Amniotic stem cell (primary cell): ENCODE measurements at regions not wholly inside any gene's neighbourhood (a gene's known extent, or its start where the extent isn't known, plus 50 kb on each side); places are given as distances from the start of the nearest gene placed in this dataset.

Source experiments
- DNase-seq: peaks from one replicate; lab custom pipeline; 2025; lab: John Stamatoyannopoulos, UW

DNA sequence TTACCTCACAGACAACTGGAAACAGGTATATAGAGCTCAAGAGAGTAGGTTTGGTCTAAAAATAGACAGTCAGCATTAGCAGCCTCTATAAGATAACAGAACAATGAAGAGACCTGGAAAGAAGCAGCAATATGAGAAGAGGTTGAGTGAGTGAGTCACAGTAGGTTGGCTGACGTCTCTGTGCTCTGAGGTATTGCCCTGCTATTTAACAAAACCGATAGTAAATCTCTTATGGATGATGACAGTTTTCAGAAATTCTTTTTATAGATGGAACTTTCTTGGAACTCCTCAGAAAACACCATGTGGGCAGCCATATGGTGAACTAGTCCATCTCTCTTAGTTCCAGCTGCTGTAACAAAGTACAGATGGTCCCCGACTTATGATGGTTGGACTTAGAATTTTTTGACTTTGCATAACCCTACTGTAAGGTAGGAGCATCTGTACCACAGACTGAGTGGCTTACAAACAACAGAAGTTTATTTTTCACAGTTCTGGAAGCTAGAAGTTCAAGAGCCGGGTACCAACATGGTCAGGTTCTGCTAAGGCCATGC is 123.5 kb downstream of the MBD2 start:
- no peak for DNase-seq

DNA sequence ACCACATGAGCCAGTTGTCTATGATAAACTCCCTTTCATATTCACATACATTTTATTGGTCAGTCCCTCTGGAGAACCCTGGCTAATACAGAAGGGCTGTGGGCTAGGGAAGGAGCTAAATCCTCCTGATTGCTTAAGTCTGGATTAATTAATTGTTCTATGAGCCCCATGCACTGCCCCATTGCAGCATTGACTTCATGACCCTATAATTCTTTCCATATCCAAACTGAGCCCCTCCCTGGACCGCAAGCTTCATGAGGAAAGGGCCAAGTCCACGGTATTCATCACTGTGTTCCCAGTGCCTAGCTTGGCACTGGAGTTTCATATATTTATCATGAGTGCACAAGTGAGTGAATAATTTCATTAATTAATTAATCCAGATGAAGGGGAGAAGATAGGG is 124.0 kb downstream of the MBD2 start:
- no peak for DNase-seq

DNA sequence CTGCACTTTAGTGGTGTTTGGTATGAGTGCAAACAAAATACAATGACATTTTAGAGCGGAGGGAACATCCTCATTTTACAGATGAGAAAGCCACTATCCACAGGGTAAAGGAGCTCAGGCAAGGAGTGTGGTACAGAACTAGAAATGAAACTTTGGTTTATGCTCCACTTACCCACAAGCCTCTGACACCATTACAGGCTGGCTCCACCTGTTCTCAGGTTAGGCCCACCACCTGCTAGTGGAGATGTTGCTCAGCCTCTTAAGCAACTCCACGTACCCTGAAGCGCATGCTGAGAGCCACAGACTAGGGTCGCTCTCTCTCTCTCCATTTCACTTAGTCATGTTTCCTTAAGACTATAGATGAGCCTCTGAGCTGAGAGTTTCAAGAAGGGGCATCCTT is 130.0 kb downstream of the MBD2 start:
- no peak for DNase-seq

DNA sequence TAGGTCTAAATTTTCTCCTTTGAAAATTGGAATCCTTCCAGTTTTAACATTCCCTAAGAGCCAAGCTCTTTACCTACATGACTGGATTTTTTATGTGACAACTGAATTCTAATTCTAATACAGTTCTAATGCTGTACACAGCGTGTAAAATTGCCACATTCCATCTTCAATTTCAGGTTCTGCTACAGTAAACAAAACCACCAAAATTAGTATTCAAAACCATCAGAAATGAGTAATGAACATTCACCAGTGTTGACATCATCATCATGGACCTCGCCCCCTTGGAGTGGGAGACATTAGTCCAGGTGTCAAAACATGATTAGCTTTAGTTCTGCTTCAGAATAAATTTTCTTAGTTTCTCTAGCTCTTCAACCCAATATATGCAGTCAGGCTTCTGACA is 133.6 kb downstream of the MBD2 start:
- DNase-seq: no peak

DNA sequence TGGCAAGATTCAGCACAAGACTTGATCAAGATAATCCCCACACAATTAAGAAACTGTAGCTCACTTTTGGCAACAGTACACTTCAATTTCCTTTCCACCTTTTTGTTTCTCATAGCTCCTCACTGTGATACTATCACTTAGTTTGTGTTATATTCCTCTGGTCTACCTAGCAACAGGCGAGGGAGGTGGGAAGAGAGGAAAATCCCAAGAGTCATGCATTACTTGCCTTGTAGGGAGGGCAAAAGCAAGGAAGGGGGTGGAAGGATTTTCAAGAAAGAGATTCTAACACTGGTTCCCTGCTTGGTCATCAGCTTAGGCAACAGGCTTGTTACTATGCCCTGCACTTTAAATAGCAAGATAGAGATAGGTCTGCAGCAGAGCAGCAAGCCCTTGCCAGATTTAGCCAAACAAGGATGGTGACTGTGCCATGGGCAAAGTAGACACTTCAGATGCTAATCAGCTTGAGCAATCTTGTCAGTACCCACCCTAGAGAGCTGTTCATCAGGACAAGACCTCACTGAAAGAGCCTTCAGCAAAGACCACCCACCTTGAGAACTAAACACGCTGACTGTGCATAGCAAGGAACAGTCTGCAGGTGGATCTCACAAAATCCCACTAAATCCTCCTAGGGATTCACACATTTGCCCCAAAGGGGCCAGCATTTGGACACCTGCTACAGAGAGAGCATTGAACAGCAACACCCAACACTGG is 134.6 kb downstream of the MBD2 start:
- DNase-seq: no peak

DNA sequence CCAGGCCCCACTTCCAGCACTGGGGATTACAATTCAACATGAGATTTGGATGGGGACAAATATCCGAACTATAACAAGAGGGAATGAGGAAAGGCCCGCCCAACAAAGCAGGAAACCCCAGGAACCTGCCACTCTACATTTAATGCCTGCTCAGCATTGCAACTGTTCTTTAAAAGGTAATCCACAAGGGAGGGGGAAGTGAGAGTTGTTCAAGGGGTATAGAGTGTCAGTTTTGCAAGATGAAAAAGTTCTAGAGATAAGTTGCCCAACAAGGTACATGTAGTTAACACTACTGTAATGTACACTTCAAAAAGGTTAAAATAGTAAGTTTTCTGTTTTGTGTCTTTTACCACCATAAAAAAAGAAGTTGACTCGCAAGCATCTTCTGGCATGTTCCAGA is 137.6 kb downstream of the MBD2 start:
- DNase-seq: no peak

DNA sequence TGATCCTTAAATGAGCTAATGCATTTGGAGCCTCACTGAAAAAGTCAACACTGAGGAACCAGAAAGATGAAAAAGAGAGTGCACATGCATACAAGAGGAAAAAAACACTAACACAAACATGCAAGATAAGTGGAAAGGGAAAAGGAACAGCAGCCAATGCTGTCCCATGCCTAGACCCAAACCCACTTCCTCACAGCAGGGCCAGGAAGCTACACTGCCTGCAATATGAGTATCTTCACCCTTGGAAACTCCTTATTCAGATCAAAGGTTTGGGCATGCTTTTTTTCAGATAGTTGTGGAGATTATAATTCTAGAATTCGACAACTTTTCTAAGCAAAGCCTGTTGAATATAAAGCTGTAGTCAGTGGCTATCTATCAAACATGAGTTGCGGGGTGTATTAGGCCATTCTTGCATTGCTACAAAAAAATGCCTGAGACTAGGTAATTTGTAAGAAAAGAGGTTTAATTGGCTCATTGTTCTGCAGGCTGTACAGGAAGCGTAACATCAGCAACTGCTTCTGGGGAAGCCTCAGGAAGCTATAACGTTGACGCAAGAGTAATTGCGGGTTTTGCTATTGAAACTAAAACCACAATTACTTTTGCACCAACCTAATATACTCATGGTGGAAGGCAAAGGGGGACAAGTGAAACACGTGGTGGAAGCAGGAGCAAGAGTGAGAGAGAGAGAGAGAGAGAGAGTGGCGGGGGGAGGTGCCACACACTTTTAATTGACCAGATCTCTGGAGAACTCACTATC is 138.2 kb downstream of the MBD2 start:
- no peak for DNase-seq

DNA sequence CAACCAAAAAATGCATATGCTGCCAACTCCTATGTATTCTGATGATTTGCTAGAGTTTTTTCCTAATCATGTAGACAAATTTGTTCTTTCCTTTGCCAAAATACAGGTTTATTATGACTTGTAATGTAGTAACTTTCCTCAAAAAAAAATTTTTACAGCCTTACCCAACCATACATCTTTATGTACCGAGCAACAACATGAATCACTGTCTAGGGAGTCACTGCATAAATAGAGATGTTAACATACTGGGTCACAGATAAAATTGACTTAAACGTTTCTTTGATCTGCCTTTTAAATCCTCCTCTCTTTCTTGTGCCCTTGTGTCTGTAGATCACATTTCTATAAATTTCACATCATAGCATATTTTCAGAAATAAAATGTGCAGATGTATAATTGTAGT is 143.6 kb downstream of the MBD2 start:
- no peak for DNase-seq

DNA sequence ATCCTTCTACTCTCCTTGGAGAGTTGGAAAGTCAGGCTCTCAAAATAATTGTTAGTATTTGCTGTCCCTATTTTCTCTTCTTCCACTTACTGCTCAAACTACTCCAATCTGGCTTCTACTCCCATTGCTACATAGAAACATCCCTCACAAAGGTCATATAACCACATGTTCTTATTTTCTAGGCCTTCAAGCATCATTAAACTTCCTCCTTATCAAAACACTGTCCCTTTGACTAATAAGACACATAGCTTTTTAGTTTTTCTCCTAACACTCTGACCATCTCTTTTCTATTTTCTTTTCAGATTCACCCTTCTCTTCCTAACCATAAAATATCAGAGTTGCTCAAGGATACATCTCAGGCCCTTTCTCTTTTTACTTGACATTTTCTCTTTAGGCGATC is 148.3 kb downstream of the MBD2 start:
- no peak for DNase-seq

DNA sequence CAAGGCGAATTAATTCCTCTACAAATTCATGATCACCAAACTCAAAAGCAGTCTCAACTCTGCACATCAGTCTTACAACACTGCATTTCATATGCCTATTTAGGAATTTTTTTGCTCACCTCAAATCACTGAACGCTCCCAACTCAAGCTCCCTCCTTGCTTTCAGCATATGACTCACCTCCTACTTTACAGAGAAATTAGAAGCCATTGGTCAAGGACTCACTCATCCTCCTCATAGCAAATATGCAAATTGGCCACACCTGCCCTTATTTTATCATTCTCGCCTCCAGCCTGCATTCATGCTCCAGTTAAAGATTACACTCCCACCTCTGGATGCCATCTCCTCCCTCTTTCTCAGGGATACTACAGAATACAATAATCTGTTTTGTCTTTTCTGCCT is 148.8 kb downstream of the MBD2 start:
- no peak for DNase-seq

DNA sequence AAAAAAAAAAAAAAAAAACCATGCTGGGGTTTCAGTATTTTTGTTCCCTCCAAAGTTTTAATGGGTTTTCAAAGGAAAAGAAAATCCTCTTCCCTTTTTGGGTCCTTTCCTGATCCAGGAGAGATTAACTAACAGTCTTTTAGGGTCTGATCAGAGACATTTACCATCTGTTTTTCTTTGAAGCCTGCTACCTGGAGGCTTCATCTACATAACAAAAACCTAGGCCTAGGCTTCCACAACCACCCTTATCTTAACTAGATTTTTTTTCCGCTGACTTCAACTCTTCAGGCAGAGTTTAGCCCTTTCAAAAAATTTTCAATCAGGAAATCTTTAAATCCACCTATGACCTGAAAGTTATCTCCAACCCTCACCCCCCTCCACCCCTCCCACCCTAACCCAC is 154.7 kb downstream of the MBD2 start:
- DNase-seq: no peak

DNA sequence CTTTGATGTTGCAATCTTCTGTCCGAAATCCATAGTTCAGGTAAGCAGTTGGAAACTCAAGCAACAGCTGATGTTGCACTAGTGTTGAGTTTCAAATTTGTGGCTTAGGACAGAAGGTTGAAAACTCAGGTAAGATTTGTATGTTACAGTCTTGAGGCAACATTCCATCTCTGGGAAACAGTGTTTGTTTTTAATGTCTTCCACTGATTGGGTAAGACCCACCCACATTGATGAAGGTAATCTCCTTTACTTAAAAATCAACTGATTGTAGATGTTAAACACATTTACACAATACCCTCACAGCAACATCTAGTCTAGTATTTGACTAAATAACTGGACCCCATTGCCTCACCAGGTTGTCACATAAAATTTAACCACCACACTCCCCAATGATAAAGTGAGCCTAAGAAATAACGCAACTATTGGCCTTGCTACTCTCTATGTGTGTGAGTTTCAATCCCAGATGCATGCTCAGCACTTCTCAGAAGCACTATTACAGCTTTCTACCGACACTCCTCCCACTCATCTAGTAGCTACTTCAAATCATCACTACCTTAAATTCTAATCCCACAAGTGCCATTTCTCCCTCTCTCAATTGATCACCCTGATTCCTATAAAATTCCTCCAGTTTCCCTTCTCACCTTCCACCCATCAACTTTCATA is 164.0 kb downstream of the MBD2 start:
- no peak for DNase-seq

DNA sequence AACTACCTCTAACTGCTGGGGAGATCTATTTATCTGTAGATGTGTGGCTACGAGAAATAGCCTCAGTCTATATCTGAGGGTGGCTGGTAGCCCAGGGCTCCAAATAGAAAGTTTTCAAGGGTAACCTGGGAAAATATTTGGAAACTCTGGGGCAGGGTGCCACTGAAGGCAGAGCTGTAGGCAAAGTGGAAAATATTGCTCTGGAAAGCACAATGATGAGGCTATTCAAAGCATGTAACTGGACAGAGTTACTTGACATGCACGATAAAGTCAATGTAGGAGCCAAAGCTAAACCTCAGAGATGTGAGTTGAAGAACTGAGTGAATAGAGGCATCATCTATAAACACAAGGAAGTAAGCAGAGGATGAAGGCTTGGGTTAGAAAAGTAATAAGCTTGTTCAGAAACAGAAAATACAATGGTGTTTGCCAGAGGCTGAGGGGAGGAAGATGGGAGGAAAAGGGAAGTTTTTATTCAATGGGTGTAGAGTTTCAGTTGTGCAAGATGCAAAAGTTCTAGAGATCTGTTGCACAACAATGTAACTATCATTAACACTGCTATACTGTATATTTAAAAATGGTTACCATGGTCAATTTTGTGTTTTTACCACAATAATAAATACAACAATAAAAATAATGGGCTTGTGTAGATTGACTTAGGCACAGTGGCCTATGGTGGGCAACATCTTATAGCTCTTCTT is 171.6 kb downstream of the MBD2 start:
- DNase-seq: no peak

DNA sequence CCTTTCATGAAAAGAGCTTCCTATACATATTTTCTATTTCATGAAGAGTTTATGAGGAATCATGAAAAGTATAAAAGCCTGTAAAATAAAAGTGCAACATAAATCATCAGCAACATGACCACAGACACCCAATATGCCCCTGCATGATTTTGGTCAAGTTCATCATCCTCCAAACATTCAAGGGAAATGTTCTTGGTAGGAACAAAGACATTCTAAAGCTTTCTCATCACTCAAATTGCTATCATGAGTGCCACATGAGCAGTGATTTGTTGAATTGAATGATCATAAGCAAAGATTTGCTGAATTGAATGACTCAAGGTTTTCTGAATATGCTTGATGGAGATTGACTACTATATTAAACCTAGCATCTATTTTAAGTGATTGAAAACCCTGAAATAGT is 172.2 kb downstream of the MBD2 start:
- no peak for DNase-seq

DNA sequence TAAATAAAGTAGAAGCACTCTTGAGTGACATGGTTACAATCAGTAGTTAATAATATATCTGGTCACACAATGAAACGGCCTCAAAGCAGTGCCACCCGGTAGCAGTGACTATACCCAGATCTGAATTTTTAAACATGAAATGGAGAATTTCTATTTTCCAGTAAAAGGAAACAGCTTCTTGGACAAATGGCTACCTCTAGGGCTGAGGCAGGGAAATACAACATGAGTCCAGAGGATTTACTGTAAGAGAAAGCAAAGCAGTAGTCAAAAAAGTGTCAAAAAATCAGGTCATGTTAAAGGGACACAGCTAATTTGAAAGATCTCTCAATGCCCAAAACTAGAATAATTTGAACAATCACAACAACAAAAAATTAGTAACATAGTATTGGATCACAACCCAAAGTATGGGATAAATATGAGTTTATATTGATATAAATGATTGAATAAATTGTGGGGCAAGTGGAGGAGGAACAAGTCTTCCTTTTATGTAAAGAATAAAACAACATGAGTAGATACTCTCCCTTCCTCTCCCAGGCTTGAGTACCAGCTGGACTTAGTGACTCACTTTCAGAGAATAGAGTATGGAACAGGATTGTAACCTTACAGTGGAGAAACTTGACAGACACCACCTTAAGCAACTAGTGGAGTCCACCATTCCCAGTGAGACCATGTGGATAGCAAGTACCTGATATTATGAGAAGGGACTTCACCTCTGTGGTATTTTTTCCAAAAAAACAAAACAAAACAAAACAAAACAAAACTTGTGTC is 180.8 kb downstream of the MBD2 start:
- DNase-seq: no peak

DNA sequence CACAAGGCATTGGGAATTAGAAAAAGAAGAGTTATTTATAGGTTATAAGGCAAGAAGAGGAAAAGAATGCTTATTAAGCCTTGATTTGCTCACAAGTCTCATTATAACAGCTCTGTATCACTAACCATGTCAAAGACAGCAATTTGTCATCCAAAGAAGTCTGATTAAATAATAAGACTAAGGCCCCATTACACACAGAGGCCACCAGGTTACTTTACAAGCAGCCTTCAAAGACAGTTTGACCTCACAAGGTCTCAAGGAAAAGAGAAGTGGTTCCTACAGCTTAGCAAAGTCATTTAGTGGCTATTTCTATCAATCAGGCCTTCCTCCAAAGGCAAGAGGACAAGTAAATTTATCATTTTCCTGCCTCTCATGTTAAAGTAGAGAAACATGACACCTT is 188.5 kb downstream of the MBD2 start:
- DNase-seq: no peak

DNA sequence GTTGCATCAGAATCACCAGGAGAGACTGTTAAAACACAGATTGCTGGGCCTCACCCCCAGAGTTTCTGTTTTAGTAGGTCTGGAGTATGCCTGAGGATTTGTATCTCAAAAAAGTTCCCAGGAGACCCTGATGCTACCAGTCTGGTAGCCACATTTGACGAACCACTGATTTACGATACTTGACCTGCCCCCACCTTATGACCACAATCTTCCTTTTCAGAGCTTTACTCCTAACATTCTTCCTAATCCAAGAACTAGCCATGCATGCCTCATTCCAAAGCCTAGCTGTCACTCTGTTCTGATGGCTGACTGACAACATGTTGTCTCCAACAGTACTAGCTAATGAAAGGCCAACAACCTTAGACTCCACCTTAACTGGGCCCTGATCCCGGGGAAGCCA is 191.4 kb downstream of the MBD2 start:
- no peak for DNase-seq

DNA sequence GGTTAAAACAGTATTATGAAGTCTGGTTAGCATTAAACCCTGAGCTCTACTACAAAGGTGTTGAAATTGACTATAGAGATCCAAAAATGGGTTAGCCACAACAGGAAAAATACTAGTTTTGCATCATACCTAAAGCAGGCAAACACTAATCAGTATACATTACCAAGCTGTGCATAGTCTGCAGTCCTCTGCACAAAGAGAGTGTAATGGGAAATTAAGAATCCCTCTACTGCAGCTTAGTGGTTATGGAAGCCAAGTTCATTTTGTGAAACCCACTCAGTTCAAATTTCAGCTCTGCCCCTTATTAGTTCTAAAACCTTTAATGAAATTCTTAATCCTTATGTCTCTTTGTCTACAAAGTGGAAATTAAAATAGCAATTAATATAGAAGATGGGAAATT is 192.1 kb downstream of the MBD2 start:
- no peak for DNase-seq

DNA sequence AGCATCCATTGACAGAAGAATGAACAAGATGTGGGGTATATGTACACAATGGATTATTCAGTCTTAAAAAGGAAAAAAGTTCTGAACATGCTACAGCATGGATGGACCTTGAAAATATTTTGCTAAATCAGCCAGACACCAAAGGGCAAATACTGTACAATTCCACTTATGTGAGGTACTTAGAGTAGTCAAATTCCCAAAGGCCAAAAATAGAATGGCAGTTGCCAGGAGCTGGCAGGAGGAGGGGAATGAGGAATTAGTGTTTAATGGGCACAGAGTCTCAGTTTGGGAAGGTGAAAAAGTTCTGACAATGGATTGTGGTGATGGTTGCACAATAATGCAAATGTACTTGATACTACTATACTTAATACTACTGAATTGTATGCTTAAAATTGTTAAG is 193.2 kb downstream of the MBD2 start:
- no peak for DNase-seq

DNA sequence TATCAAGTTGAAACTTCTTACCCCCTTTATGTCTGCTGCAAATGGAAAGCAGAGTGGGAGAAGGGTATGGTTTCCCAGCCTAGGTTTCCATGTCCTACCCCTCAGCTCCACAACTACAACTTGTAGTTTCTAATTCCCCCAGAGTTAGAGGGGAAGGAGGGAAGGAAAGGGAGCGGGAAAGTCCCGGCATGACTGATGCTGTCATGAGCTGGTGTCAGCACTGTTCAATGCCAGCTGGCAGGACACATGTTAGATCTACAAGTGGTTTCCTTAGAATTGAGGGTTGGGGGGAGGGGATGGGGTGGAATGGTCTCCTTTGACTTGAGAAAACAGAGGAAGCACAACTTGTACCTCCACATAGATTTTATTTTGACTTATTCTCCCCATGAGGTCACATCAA is 194.0 kb downstream of the MBD2 start:
- DNase-seq: no peak

DNA sequence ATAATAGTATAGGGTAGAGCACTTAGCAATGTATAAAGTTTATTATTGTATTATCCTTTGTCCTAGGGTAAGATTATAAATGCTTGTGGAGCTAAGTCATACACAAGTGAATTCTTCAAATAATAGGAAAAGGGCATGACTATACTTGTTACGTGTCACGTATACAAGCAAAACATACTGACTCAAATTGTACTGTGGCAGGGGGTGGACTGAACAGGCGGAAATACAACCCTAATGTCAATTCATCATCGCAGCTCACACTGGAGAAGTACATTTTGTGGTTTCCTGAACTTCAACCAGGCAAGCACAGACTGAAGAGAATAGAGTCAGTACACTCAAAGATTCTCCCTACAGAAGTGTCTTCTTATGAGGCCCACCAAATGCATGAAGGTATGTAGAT is 201.0 kb downstream of the MBD2 start:
- peak; percentile 67 for DNase-seq

DNA sequence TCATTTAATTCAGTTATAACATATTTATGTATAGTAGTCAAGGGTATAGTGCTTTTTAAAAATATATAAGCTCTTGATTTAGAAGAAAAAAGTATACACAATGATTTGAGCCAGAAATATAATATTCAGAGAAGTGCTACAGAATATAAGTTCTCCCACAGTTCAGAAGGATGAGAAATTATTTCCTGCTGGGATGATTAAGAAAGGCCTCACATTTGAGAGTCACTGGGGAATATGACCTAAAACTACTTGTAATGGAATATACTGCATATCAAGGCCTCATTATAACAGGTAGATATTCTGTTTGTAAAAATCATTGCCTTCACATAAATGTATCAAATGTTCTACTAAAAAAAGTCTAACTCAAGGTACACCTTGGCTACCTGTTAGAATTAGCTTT is 203.5 kb downstream of the MBD2 start:
- DNase-seq: no peak
